Vagina (tissue), 2 donors: ENCODE measurements at regions not wholly inside any gene's neighbourhood (a gene's known extent, or its start where the extent isn't known, plus 50 kb on each side); places are given as distances from the start of the nearest gene placed in this dataset.

Experiments used
- POLR2A ChIP-seq, 2 donors: fragments of 450-650 bp; IDR thresholded peaks; one replicate each; pipeline ENCODE4 v1.6.1; 2017; ENCODE audit warnings: antibody characterized with exemption in 2 of 2, mild to moderate bottlenecking in 2 of 2, moderate library complexity in 2 of 2
- POLR2AphosphoS5 ChIP-seq, 2 donors: sonication (generic); formaldehyde crosslinking; IDR thresholded peaks; one replicate each; pipeline ENCODE4 v1.9.0; 2017; ENCODE audit warnings: antibody characterized with exemption in 2 of 2, mild to moderate bottlenecking in 2 of 2, low read depth in 1 of 2; ENCODE audit not compliant: insufficient read depth in 1 of 2
- TF ChIP-seq, protein P1 (sequence below), 3 experiments: fragments of 450-650 bp in 2 of 3; fragments of 200-600 bp in 1 of 3; sonication (generic) in 1 of 3; IDR thresholded peaks; one replicate each; pipeline ENCODE4 v1.5.1; 2017 to 2019; ENCODE audit warnings: antibody characterized with exemption in 3 of 3, mild to moderate bottlenecking in 2 of 3, moderate library complexity in 2 of 3

DNA sequence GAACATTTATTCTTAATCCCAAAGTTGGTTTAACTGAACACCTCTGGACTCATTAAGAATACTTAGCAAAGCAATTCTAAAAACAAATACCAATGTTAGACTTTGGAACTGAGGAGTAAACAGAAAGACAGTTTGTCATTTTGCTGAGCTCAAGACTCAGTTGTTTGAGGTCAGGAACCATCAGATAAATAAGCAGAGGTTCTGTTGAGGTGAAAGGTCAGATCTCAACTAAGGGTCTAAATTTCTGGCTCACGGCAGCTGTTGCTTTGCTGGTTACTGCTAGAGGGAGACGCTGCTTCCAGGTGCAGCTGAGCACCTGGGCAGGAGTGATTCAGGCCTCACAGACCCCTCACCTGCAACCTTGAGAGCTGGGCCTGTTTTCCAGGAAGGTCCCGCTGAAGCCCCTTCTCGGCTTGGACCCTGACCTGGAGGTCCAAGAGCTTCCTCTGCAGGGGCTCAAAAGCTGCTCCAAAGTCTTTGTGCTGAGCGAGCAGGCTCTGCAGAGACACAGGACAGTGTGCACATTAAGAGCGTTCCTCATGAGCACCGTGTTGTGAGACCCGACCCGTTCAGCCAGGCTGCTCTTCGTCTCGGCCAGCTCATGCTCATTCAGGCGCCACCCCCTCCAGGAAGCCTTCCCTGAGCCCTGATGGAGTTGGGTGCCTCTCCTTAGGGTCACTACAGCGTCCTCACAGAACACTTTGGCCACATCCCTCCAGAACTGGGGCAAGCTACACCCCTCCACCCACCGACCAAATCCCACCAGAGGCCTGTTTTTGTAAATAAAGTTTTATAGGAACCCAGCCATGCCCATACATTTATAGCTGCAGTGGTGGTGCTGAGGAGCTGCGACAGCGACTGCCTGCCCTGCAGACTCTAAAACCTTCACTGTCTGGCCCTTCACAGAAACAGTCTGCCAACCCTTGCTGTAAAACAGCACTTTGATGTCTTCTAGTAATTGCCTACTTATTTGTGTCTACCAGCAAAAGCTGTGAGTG is 72.0 kb downstream of the SYNE3 start:
- TF ChIP-seq POLR2A (IDR thresholded peaks at IDR 0.05) (no peak), POLR2AphosphoS5 (IDR thresholded peaks at IDR 0.05; ENCODE audit: insufficient read depth in 1 of 2, low read depth in 1 of 2) (no peak)
- TF ChIP-seq, protein P1, sequence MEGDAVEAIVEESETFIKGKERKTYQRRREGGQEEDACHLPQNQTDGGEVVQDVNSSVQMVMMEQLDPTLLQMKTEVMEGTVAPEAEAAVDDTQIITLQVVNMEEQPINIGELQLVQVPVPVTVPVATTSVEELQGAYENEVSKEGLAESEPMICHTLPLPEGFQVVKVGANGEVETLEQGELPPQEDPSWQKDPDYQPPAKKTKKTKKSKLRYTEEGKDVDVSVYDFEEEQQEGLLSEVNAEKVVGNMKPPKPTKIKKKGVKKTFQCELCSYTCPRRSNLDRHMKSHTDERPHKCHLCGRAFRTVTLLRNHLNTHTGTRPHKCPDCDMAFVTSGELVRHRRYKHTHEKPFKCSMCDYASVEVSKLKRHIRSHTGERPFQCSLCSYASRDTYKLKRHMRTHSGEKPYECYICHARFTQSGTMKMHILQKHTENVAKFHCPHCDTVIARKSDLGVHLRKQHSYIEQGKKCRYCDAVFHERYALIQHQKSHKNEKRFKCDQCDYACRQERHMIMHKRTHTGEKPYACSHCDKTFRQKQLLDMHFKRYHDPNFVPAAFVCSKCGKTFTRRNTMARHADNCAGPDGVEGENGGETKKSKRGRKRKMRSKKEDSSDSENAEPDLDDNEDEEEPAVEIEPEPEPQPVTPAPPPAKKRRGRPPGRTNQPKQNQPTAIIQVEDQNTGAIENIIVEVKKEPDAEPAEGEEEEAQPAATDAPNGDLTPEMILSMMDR (IDR thresholded peaks at IDR 0.05) = no peak
